Right atrium auricular region (tissue), 2 donors: ENCODE measurements at regions not wholly inside any gene's neighbourhood (a gene's known extent, or its start where the extent isn't known, plus 50 kb on each side); places are given as distances from the start of the nearest gene placed in this dataset.

Experiments used
- DNase-seq: peaks from one replicate; pipeline ENCODE4 v3.0.0-alpha.2; 2019; ENCODE audit warnings: low spot score
- H3K27ac ChIP-seq, 2 donors: fragments of 200-600 bp; sonication (generic); 1 replicate in 1 of 2; 2 replicates in 1 of 2; pipeline ENCODE4 v1.5.1; 2016 to 2019
- H3K27me3 ChIP-seq, 2 donors: fragments of 200-600 bp; sonication (generic); one replicate each; pipeline versions ENCODE4 v1.5.1 to v1.6.0; 2017 to 2019
- H3K36me3 ChIP-seq: fragments of 200-600 bp; sonication (generic); one replicate; pipeline ENCODE4 v1.5.1; 2016
- H3K4me1 ChIP-seq, 2 donors: fragments of 200-600 bp; sonication (generic); one replicate each; pipeline versions ENCODE4 v1.5.1 to v1.6.0; 2017 to 2019
- H3K4me3 ChIP-seq, 2 donors: fragments of 200-600 bp; sonication (generic); 1 replicate in 1 of 2; 2 replicates in 1 of 2; pipeline ENCODE4 v1.5.1; 2017 to 2019; ENCODE audit warnings: mild to moderate bottlenecking in 1 of 2, moderate library complexity in 1 of 2
- H3K9me3 ChIP-seq, 2 donors: fragments of 200-600 bp; sonication (generic); one replicate each; pipeline ENCODE4 v1.5.1; 2019
- CTCF ChIP-seq, 2 donors: fragments of 200-600 bp; sonication (generic); IDR thresholded peaks; one replicate each; pipeline ENCODE4 v1.5.1; 2019; ENCODE audit warnings: antibody characterized with exemption in 2 of 2

- H3K27me3 ChIP-seq = no peaks in the 10 kb centered on the region
- DNase-seq = no peak
- TF ChIP-seq CTCF (IDR thresholded peaks at IDR 0.05) = no peak
- H3K36me3 ChIP-seq = no peaks in the 10 kb centered on the region
- H3K4me3 ChIP-seq = no peak overlapping the region
- H3K9me3 ChIP-seq = peaks cover 0 to 10% of the 10 kb centered on the region in 2 donors
- H3K27ac ChIP-seq = no peak overlapping the region
- no peaks in the 10 kb centered on the region for H3K4me1 ChIP-seq
Measured at GRCh38 chr1:37282764-37283163, 191.6 kb upstream of the ZC3H12A start.

- Histone ChIP-seq H3K27ac (no peak overlapping the region), H3K9me3 (peaks cover 0 to 10% of the 10 kb centered on the region in 2 donors), H3K36me3 (no peaks in the 10 kb centered on the region), H3K4me1 (no peaks in the 10 kb centered on the region), H3K27me3 (no peaks in the 10 kb centered on the region), H3K4me3 (no peak overlapping the region)
- no peak for DNase-seq
- TF ChIP-seq CTCF (IDR thresholded peaks at IDR 0.05) = no peak
Measured at GRCh38 chr1:37284053-37284452, 190.3 kb upstream of the ZC3H12A start.

GRCh38 chr1:37286881-37287280, 187.5 kb upstream of the ZC3H12A start:
- Histone ChIP-seq H3K36me3 (no peaks in the 10 kb centered on the region), H3K27ac (no peak overlapping the region), H3K4me1 (no peaks in the 10 kb centered on the region), H3K9me3 (no peaks in the 10 kb centered on the region), H3K27me3 (no peaks in the 10 kb centered on the region), H3K4me3 (no peak overlapping the region)
- TF ChIP-seq CTCF (IDR thresholded peaks at IDR 0.05) = no peak
- no peak for DNase-seq

GRCh38 chr1:37288900-37289299, 185.5 kb upstream of the ZC3H12A start:
- Histone ChIP-seq H3K4me1 (no peaks in the 10 kb centered on the region), H3K27ac (no peak overlapping the region), H3K4me3 (no peak overlapping the region), H3K27me3 (no peaks in the 10 kb centered on the region), H3K36me3 (no peaks in the 10 kb centered on the region), H3K9me3 (no peaks in the 10 kb centered on the region)
- no peak for DNase-seq
- TF ChIP-seq CTCF (IDR thresholded peaks at IDR 0.05) = no peak

GRCh38 chr1:37290718-37291117, 183.7 kb upstream of the ZC3H12A start:
- H3K27ac ChIP-seq = no peak overlapping the region
- no peak for DNase-seq
- no peaks in the 10 kb centered on the region for H3K27me3 ChIP-seq
- no peaks in the 10 kb centered on the region for H3K9me3 ChIP-seq
- H3K4me3 ChIP-seq = no peak overlapping the region
- no peak for TF ChIP-seq CTCF (IDR thresholded peaks at IDR 0.05)
- no peaks in the 10 kb centered on the region for H3K4me1 ChIP-seq
- H3K36me3 ChIP-seq = no peaks in the 10 kb centered on the region

GRCh38 chr1:37292789-37293188, 181.6 kb upstream of the ZC3H12A start:
- no peak for DNase-seq
- no peak for TF ChIP-seq CTCF (IDR thresholded peaks at IDR 0.05)
- Histone ChIP-seq H3K27ac (no peak overlapping the region), H3K9me3 (no peaks in the 10 kb centered on the region), H3K36me3 (no peaks in the 10 kb centered on the region), H3K27me3 (no peaks in the 10 kb centered on the region), H3K4me1 (no peaks in the 10 kb centered on the region), H3K4me3 (no peak overlapping the region)
